ENCODE measurements at regions not wholly inside any gene's neighbourhood (a gene's known extent, or its start where the extent isn't known, plus 50 kb on each side); places are given as distances from the start of the nearest gene placed in this dataset.

GRCh38 chr3:13224967-13225366, 151.7 kb upstream of the IQSEC1 start:
- H3K4me3 Mint-ChIP-seq = no peak overlapping the region
- peaks cover 8% of the 10 kb centered on the region for H3K4me1 Mint-ChIP-seq
- peaks cover 10% of the 10 kb centered on the region for H3K27me3 Mint-ChIP-seq
- no peaks in the 10 kb centered on the region for H3K36me3 Mint-ChIP-seq
- DNase-seq (ENCODE audit: low spot score in 2 of 2) (no peak), ATAC-seq (ENCODE audit: low read depth) (no peak)
- H3K9me3 Mint-ChIP-seq = no peaks in the 10 kb centered on the region
- H3K27ac Mint-ChIP-seq = no peak overlapping the region

GRCh38 chr3:13223574-13224237, 150.5 kb upstream of the IQSEC1 start:
- no peak for ATAC-seq (ENCODE audit: low read depth)
- no peak for DNase-seq (ENCODE audit: low spot score in 2 of 2)
- H3K36me3 Mint-ChIP-seq = no peaks in the 10 kb centered on the region

GRCh38 chr3:13222891-13223573, 149.8 kb upstream of the IQSEC1 start:
- Mint-ChIP-seq H3K4me3 (no peak overlapping the region), H3K9me3 (no peaks in the 10 kb centered on the region), H3K27me3 (peaks cover 10% of the 10 kb centered on the region), H3K27ac (no peak overlapping the region), H3K36me3 (no peaks in the 10 kb centered on the region), H3K4me1 (peaks cover 8% of the 10 kb centered on the region)
- ATAC-seq (ENCODE audit: low read depth) (no peak), DNase-seq (ENCODE audit: low spot score in 2 of 2) (no peak)

More at GRCh38 chr3:13223574-13224237, 150.5 kb upstream of the IQSEC1 start:
- Mint-ChIP-seq H3K27me3 (peaks cover 10% of the 10 kb centered on the region), H3K9me3 (no peaks in the 10 kb centered on the region), H3K4me3 (no peak overlapping the region), H3K27ac (no peak overlapping the region), H3K4me1 (peaks cover 8% of the 10 kb centered on the region)

GRCh38 chr3:13222131-13222530, 148.9 kb upstream of the IQSEC1 start:
- no peak for DNase-seq (ENCODE audit: low spot score in 2 of 2)
- peaks cover 11% of the 10 kb centered on the region for H3K27me3 Mint-ChIP-seq
- H3K9me3 Mint-ChIP-seq = no peaks in the 10 kb centered on the region
- H3K36me3 Mint-ChIP-seq = no peaks in the 10 kb centered on the region
- H3K4me3 Mint-ChIP-seq = no peak overlapping the region
- no peak for ATAC-seq (ENCODE audit: low read depth)
- H3K27ac Mint-ChIP-seq = no peak overlapping the region
- H3K4me1 Mint-ChIP-seq = peaks cover 5% of the 10 kb centered on the region

GRCh38 chr3:13221491-13222061, 148.3 kb upstream of the IQSEC1 start:
- no peak for ATAC-seq (ENCODE audit: low read depth)
- Mint-ChIP-seq H3K27me3 (peaks cover 15% of the 10 kb centered on the region), H3K4me3 (no peak overlapping the region), H3K27ac (no peak overlapping the region), H3K36me3 (no peaks in the 10 kb centered on the region), H3K9me3 (no peaks in the 10 kb centered on the region), H3K4me1 (peaks cover 5% of the 10 kb centered on the region)
- DNase-seq (ENCODE audit: low spot score in 2 of 2) = no peak

GRCh38 chr3:13220991-13221390, 147.8 kb upstream of the IQSEC1 start:
- Mint-ChIP-seq H3K27ac (no peak overlapping the region), H3K27me3 (peaks cover 15% of the 10 kb centered on the region), H3K4me3 (no peak overlapping the region), H3K9me3 (no peaks in the 10 kb centered on the region), H3K4me1 (peaks cover 5% of the 10 kb centered on the region), H3K36me3 (no peaks in the 10 kb centered on the region)
- ATAC-seq (ENCODE audit: low read depth) (no peak), DNase-seq (ENCODE audit: low spot score in 2 of 2) (no peak)

- Mint-ChIP-seq H3K4me1 (peaks cover 5% of the 10 kb centered on the region), H3K27ac (no peak overlapping the region), H3K27me3 (peaks cover 16% of the 10 kb centered on the region), H3K4me3 (no peak overlapping the region), H3K9me3 (no peaks in the 10 kb centered on the region), H3K36me3 (no peaks in the 10 kb centered on the region)
- DNase-seq (ENCODE audit: low spot score in 2 of 2) (no peak), ATAC-seq (ENCODE audit: low read depth) (no peak)
These were observed 146.7 kb upstream of the IQSEC1 start for GRCh38 chr3:13219902-13220296.

GRCh38 chr3:13219077-13219901, 146.1 kb upstream of the IQSEC1 start:
- DNase-seq (ENCODE audit: low spot score in 2 of 2) = no peak
- Mint-ChIP-seq H3K36me3 (no peaks in the 10 kb centered on the region), H3K4me1 (peaks cover 5% of the 10 kb centered on the region), H3K9me3 (no peaks in the 10 kb centered on the region), H3K4me3 (no peak overlapping the region), H3K27ac (no peak overlapping the region), H3K27me3 (peaks cover 18% of the 10 kb centered on the region)
- ATAC-seq (ENCODE audit: low read depth) = no peak

GRCh38 chr3:13218541-13218908, 145.3 kb upstream of the IQSEC1 start:
- peaks cover 2% of the 10 kb centered on the region for H3K4me1 Mint-ChIP-seq

GRCh38 chr3:13217736-13218540, 144.7 kb upstream of the IQSEC1 start:
- Mint-ChIP-seq H3K4me1 (peaks cover 2% of the 10 kb centered on the region), H3K9me3 (no peaks in the 10 kb centered on the region), H3K4me3 (no peak overlapping the region), H3K27ac (no peak overlapping the region), H3K27me3 (peaks cover 21% of the 10 kb centered on the region), H3K36me3 (peaks cover 2% of the 10 kb centered on the region)
- ATAC-seq (ENCODE audit: low read depth) (no peak), DNase-seq (ENCODE audit: low spot score in 2 of 2) (no peak)

More at GRCh38 chr3:13218541-13218908, 145.3 kb upstream of the IQSEC1 start:
- H3K27ac Mint-ChIP-seq = no peak overlapping the region
- ATAC-seq (ENCODE audit: low read depth) = no peak
- H3K9me3 Mint-ChIP-seq = no peaks in the 10 kb centered on the region
- no peak for DNase-seq (ENCODE audit: low spot score in 2 of 2)
- H3K36me3 Mint-ChIP-seq = peaks cover 2% of the 10 kb centered on the region
- no peak overlapping the region for H3K4me3 Mint-ChIP-seq
- peaks cover 22% of the 10 kb centered on the region for H3K27me3 Mint-ChIP-seq

- Mint-ChIP-seq H3K27me3 (peaks cover 17% of the 10 kb centered on the region), H3K27ac (no peak overlapping the region), H3K4me3 (no peak overlapping the region), H3K36me3 (peaks cover 2% of the 10 kb centered on the region), H3K9me3 (no peaks in the 10 kb centered on the region), H3K4me1 (peaks cover 2% of the 10 kb centered on the region)
- DNase-seq (ENCODE audit: low spot score in 2 of 2) (no peak), ATAC-seq (ENCODE audit: low read depth) (no peak)
These were observed 144.0 kb upstream of the IQSEC1 start for GRCh38 chr3:13217253-13217652.

GRCh38 chr3:13215940-13216546, 142.8 kb upstream of the IQSEC1 start:
- no peak overlapping the region for H3K27ac Mint-ChIP-seq
- no peak overlapping the region for H3K4me3 Mint-ChIP-seq
- peaks cover 15% of the 10 kb centered on the region for H3K27me3 Mint-ChIP-seq
- H3K9me3 Mint-ChIP-seq = no peaks in the 10 kb centered on the region
- ATAC-seq (ENCODE audit: low read depth) = no peak
- peaks cover 2% of the 10 kb centered on the region for H3K36me3 Mint-ChIP-seq
- H3K4me1 Mint-ChIP-seq = peaks cover 2% of the 10 kb centered on the region
- DNase-seq (ENCODE audit: low spot score in 2 of 2) = no peak

GRCh38 chr3:13214847-13215472, 141.7 kb upstream of the IQSEC1 start:
- no peak for ATAC-seq (ENCODE audit: low read depth)
- H3K9me3 Mint-ChIP-seq = no peaks in the 10 kb centered on the region
- no peak overlapping the region for H3K27ac Mint-ChIP-seq
- no peaks in the 10 kb centered on the region for H3K4me1 Mint-ChIP-seq
- H3K36me3 Mint-ChIP-seq = peaks cover 2% of the 10 kb centered on the region
- no peak overlapping the region for H3K4me3 Mint-ChIP-seq
- H3K27me3 Mint-ChIP-seq = peaks cover 13% of the 10 kb centered on the region
- no peak for DNase-seq (ENCODE audit: low spot score in 2 of 2)

Data from memory B cell (primary cell).